Peyer's patch (tissue), 4 donors: ENCODE measurements at regions not wholly inside any gene's neighbourhood (a gene's known extent, or its start where the extent isn't known, plus 50 kb on each side); places are given as distances from the start of the nearest gene placed in this dataset.

Experiments
- POLR2A ChIP-seq, 2 donors: fragments of 450-650 bp; IDR thresholded peaks; one replicate each; pipeline ENCODE4 v1.5.1; 2017; ENCODE audit warnings: antibody characterized with exemption in 2 of 2, mild to moderate bottlenecking in 2 of 2, moderate library complexity in 2 of 2
- TF ChIP-seq, protein P1 (sequence below), 6 experiments: fragments of 450-650 bp in 4 of 6; fragments of 200-600 bp in 2 of 6; sonication (generic) in 1 of 6; IDR thresholded peaks; one replicate each; pipeline ENCODE4 v1.5.1; 2017 to 2019; ENCODE audit warnings: antibody characterized with exemption in 6 of 6, mild to moderate bottlenecking in 3 of 6, moderate library complexity in 1 of 6

DNA sequence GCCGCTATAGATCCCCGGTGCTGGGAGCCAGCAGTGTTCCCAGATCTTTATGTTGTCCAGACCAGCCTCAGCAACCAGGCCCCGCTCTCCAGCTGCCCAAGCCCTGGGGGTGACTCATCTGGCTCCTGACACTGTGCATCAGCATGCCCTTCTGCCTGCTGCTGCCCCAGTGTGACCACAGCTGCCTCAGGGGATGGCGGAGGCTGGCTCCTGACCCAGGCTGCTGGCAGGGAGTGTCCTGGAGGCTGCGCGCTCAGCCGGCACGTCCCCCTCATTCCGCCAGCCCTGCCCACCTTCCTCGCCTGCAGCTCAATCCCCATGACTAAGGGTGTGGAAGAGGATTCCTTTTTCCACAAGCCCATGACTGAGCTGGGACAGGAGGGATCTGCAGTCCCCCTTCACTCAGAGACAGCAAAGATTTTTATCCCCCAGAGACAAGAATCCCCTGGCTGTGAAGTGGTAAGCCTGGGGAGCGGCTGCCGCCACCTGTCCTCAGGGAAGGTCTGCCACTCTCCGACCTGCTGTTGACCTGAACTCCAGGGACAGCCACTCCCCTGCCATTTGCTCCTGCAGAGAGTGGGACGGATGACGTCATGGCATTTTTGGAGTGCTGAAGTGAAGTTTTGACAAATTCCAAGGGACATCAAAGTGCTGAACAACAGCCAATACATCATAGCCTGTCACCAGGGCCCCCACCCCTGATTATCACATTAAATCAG is 182.8 kb upstream of the BMPER start:
- TF ChIP-seq, protein P1, sequence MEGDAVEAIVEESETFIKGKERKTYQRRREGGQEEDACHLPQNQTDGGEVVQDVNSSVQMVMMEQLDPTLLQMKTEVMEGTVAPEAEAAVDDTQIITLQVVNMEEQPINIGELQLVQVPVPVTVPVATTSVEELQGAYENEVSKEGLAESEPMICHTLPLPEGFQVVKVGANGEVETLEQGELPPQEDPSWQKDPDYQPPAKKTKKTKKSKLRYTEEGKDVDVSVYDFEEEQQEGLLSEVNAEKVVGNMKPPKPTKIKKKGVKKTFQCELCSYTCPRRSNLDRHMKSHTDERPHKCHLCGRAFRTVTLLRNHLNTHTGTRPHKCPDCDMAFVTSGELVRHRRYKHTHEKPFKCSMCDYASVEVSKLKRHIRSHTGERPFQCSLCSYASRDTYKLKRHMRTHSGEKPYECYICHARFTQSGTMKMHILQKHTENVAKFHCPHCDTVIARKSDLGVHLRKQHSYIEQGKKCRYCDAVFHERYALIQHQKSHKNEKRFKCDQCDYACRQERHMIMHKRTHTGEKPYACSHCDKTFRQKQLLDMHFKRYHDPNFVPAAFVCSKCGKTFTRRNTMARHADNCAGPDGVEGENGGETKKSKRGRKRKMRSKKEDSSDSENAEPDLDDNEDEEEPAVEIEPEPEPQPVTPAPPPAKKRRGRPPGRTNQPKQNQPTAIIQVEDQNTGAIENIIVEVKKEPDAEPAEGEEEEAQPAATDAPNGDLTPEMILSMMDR (IDR thresholded peaks at IDR 0.05) = no peak
- TF ChIP-seq POLR2A (IDR thresholded peaks at IDR 0.05) = no peak
